Neural cell (in vitro differentiated cells): ENCODE measurements at regions not wholly inside any gene's neighbourhood (a gene's known extent, or its start where the extent isn't known, plus 50 kb on each side); places are given as distances from the start of the nearest gene placed in this dataset.

ENCODE experiments used
- H2AFZ ChIP-seq: fragments of 200-600, 300-800 bp; sonication (generic), shearing (Covaris generic); 2 replicates; pipeline ENCODE4 v1.6.0; 2014; ENCODE audit warnings: low read depth, mild to moderate bottlenecking, antibody characterized with exemption, low read length, moderate library complexity
- H3F3A ChIP-seq: fragments of 200-600 bp; shearing (Covaris generic); 2 replicates; pipeline ENCODE4 v1.6.1; 2016; ENCODE audit warnings: mild to moderate bottlenecking, moderate library complexity, mixed read lengths, antibody characterized with exemption, low read length; ENCODE audit not compliant: insufficient read depth, poor library complexity, severe bottlenecking
- H3K27ac ChIP-seq: fragments of 200-600, 300-800 bp; sonication (generic), shearing (Covaris generic); 2 replicates; pipeline ENCODE4 v1.5.1; 2014; ENCODE audit warnings: mild to moderate bottlenecking, low read length, moderate library complexity
- H3K27me3 ChIP-seq: fragments of 300-800, 200-600 bp; sonication (generic), shearing (Covaris generic); 2 replicates; pipeline ENCODE4 v1.6.0; 2014; ENCODE audit warnings: mild to moderate bottlenecking, low read depth, low read length, moderate library complexity; ENCODE audit not compliant: insufficient read depth
- H3K36me3 ChIP-seq: fragments of 300-800, 200-600 bp; sonication (generic), shearing (Covaris generic); 2 replicates; pipeline ENCODE4 v1.5.1; 2014; ENCODE audit warnings: mild to moderate bottlenecking, antibody characterized with exemption, low read length, moderate library complexity; ENCODE audit not compliant: insufficient read depth
- H3K4me2 ChIP-seq: fragments of 300-800, 200-600 bp; sonication (generic), shearing (Covaris generic); 2 replicates; pipeline ENCODE4 v1.6.0; 2014; ENCODE audit warnings: mild to moderate bottlenecking, low read length
- H3K4me3 ChIP-seq: fragments of 300-800, 200-600 bp; sonication (generic), shearing (Covaris generic); 2 replicates; pipeline ENCODE4 v1.5.1; 2014; ENCODE audit warnings: mild to moderate bottlenecking, low read length, moderate library complexity
- H3K79me2 ChIP-seq: fragments of 200-600 bp; shearing (Covaris generic); replicated peaks from 2 replicates; pipeline ENCODE4 v1.6.0; 2014; ENCODE audit warnings: mild to moderate bottlenecking, low read length, moderate library complexity; ENCODE audit not compliant: insufficient read depth
- H3K9ac ChIP-seq: fragments of 300-800, 200-600 bp; sonication (generic), shearing (Covaris generic); 2 replicates; pipeline ENCODE4 v1.6.1; 2016; ENCODE audit warnings: mild to moderate bottlenecking, low read length, mixed read lengths
- H3K9me2 ChIP-seq: fragments of 200-600 bp; shearing (Covaris generic); 2 replicates; pipeline ENCODE4 v1.6.1; 2016; ENCODE audit warnings: mild to moderate bottlenecking, low read length, mixed read lengths; ENCODE audit not compliant: insufficient read depth
- H3K9me3 ChIP-seq: fragments of 200-600, 300-800 bp; sonication (generic), shearing (Covaris generic); 2 replicates; pipeline ENCODE4 v1.6.1; 2016; ENCODE audit warnings: mild to moderate bottlenecking, mixed run types, low read length, moderate library complexity, mixed read lengths
- H4K20me1 ChIP-seq: fragments of 200-600 bp; shearing (Covaris generic); 2 replicates; pipeline ENCODE4 v1.6.1; 2016; ENCODE audit warnings: mild to moderate bottlenecking, mixed run types; ENCODE audit not compliant: insufficient read depth
- EP300 ChIP-seq: fragments of 450-650 bp; conservative IDR thresholded peaks from 2 replicates; pipeline ENCODE4 v1.6.1; 2014; ENCODE audit warnings: antibody characterized with exemption, mild to moderate bottlenecking, moderate library complexity; ENCODE audit not compliant: poor library complexity, severe bottlenecking
- EZH2 ChIP-seq: fragments of 200-600, 300-800 bp; shearing (Covaris generic), sonication (generic); IDR thresholded peaks from 2 replicates; pipeline ENCODE4 v1.6.1; 2014; ENCODE audit warnings: antibody characterized with exemption, low read length, borderline replicate concordance, mild to moderate bottlenecking; ENCODE audit not compliant: insufficient read depth, poor library complexity, severe bottlenecking
- MXI1 ChIP-seq: fragments of 450-650 bp; conservative IDR thresholded peaks from 2 replicates; pipeline ENCODE4 v1.6.1; 2014; ENCODE audit warnings: antibody characterized with exemption, mild to moderate bottlenecking; ENCODE audit not compliant: poor library complexity, severe bottlenecking
- POLR2AphosphoS5 ChIP-seq: IDR thresholded peaks from 2 replicates; pipeline ENCODE4 v1.6.1; 2012
- RAD21 ChIP-seq: fragments of 450-650 bp; conservative IDR thresholded peaks from 2 replicates; pipeline ENCODE4 v1.6.1; 2014; ENCODE audit warnings: antibody characterized with exemption, mild to moderate bottlenecking, moderate library complexity
- SMC3 ChIP-seq: fragments of 450-650 bp; conservative IDR thresholded peaks from 2 replicates; pipeline ENCODE4 v1.6.1; 2014; ENCODE audit warnings: antibody characterized with exemption, mild to moderate bottlenecking, moderate library complexity; ENCODE audit not compliant: poor library complexity
- TAF1 ChIP-seq: IDR thresholded peaks from 2 replicates; pipeline ENCODE4 v1.6.1; 2012; ENCODE audit warnings: low read depth
- TF ChIP-seq, protein P1 (sequence below): IDR thresholded peaks from 2 replicates; pipeline ENCODE4 v1.6.1; 2012; ENCODE audit warnings: borderline replicate concordance
- TF ChIP-seq, protein P2 (sequence below): fragments of 450-650 bp; IDR thresholded peaks from 2 replicates; pipeline ENCODE4 v1.5.1; 2014; ENCODE audit warnings: antibody characterized with exemption, mild to moderate bottlenecking, moderate library complexity; ENCODE audit not compliant: poor library complexity, severe bottlenecking

DNA sequence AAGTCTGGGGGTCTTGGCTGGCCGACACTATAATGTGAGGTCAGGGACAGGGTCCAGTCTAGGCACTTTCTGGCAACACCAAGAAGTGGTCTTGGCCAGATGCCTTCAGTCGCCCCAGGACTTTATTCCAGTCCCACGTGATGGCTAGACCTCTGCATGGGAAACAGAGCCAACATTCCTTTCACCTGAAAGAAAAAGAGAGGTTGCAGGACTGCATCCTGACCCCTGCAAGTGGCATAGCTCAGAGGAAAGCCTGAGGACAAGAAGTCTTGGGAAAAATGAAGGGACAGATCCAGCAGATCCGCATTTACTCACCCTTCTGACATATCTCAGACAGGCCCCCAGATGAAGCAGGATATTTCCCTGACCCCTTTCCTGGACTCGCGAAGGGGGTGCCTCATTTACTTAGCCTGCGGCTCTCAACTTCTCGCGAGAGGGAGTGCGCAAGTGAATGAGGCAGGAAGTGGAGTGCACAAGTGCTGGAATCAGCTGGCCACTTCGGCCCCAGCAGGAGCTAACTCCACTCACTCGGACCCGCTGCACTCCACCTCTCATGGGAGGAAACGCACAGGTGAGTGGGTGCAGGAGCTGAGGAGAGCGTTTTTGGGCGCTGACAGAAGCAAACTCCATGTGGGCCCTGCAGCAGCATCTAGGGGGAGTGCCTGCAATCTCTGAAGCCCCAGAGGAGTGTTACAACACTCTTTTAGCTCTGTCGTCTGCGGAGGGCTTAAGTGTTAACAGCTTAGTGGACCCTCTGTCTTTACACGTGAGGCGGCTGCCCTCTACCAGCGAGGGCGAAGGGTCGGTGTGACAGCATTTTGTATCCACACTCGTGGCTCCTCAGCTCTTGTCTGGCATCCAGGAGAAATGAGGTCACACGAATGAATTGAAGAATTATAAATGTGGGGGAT lies 916.2 kb upstream of the GHITM start:
- no peaks in the 10 kb centered on the region for H3K9me2 ChIP-seq
- no peak overlapping the region for H3K4me2 ChIP-seq
- no peaks in the 10 kb centered on the region for H3K79me2 ChIP-seq
- H3K27me3 ChIP-seq, result no peaks in the 10 kb centered on the region
- TF ChIP-seq EP300 (no peak), POLR2AphosphoS5 (no peak), TAF1 (no peak), RAD21 (no peak), MXI1 (no peak)
- TF ChIP-seq, protein P1, sequence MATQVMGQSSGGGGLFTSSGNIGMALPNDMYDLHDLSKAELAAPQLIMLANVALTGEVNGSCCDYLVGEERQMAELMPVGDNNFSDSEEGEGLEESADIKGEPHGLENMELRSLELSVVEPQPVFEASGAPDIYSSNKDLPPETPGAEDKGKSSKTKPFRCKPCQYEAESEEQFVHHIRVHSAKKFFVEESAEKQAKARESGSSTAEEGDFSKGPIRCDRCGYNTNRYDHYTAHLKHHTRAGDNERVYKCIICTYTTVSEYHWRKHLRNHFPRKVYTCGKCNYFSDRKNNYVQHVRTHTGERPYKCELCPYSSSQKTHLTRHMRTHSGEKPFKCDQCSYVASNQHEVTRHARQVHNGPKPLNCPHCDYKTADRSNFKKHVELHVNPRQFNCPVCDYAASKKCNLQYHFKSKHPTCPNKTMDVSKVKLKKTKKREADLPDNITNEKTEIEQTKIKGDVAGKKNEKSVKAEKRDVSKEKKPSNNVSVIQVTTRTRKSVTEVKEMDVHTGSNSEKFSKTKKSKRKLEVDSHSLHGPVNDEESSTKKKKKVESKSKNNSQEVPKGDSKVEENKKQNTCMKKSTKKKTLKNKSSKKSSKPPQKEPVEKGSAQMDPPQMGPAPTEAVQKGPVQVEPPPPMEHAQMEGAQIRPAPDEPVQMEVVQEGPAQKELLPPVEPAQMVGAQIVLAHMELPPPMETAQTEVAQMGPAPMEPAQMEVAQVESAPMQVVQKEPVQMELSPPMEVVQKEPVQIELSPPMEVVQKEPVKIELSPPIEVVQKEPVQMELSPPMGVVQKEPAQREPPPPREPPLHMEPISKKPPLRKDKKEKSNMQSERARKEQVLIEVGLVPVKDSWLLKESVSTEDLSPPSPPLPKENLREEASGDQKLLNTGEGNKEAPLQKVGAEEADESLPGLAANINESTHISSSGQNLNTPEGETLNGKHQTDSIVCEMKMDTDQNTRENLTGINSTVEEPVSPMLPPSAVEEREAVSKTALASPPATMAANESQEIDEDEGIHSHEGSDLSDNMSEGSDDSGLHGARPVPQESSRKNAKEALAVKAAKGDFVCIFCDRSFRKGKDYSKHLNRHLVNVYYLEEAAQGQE, result no peak
- TF ChIP-seq, protein P2, sequence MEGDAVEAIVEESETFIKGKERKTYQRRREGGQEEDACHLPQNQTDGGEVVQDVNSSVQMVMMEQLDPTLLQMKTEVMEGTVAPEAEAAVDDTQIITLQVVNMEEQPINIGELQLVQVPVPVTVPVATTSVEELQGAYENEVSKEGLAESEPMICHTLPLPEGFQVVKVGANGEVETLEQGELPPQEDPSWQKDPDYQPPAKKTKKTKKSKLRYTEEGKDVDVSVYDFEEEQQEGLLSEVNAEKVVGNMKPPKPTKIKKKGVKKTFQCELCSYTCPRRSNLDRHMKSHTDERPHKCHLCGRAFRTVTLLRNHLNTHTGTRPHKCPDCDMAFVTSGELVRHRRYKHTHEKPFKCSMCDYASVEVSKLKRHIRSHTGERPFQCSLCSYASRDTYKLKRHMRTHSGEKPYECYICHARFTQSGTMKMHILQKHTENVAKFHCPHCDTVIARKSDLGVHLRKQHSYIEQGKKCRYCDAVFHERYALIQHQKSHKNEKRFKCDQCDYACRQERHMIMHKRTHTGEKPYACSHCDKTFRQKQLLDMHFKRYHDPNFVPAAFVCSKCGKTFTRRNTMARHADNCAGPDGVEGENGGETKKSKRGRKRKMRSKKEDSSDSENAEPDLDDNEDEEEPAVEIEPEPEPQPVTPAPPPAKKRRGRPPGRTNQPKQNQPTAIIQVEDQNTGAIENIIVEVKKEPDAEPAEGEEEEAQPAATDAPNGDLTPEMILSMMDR, result no peak
- H3F3A ChIP-seq, result no peaks in the 10 kb centered on the region
- no peak overlapping the region for H3K4me3 ChIP-seq
- no peak overlapping the region for H3K27ac ChIP-seq
- H3K36me3 ChIP-seq, result no peaks in the 10 kb centered on the region
- H2AFZ ChIP-seq, result no peak overlapping the region
- H4K20me1 ChIP-seq, result no peaks in the 10 kb centered on the region
- H3K9ac ChIP-seq, result no peak overlapping the region
- H3K9me3 ChIP-seq, result no peaks in the 10 kb centered on the region

DNA sequence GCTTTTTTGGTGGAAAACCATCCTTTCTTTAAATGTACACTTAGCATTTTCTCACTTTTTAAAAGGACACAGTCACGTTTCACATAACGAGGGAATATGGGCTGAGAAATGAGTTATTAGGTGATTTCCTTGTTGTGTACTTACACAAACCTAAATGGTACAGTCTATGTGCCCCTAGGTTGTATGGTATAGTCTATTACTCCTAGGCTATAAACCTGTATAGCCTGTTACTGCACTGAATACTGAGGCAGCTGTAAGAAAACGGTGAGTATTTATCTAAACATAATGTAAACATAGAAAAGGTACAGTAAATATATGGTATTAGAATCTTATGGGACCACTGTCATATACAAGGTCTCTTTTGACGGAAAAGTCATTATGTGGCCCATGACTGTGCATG lies 913.5 kb upstream of the GHITM start:
- Histone ChIP-seq H4K20me1 (no peaks in the 10 kb centered on the region), H3K27me3 (no peaks in the 10 kb centered on the region), H3K9ac (no peak overlapping the region), H3K9me2 (no peaks in the 10 kb centered on the region), H3K36me3 (no peaks in the 10 kb centered on the region), H3K79me2 (no peaks in the 10 kb centered on the region), H3K4me3 (no peak overlapping the region), H2AFZ (no peak overlapping the region), H3K9me3 (no peaks in the 10 kb centered on the region), H3F3A (no peaks in the 10 kb centered on the region), H3K4me2 (no peak overlapping the region), H3K27ac (no peak overlapping the region)
- no peak for TF ChIP-seq EZH2
- TF ChIP-seq POLR2AphosphoS5, result no peak
- TF ChIP-seq MXI1, result no peak
- TF ChIP-seq, protein P2, result no peak
- no peak for TF ChIP-seq SMC3
- TF ChIP-seq TAF1, result no peak
- TF ChIP-seq, protein P1, result no peak
- no peak for TF ChIP-seq RAD21
- TF ChIP-seq EP300, result no peak
